ES-I3 (cell line): ENCODE measurements at regions not wholly inside any gene's neighbourhood (a gene's known extent, or its start where the extent isn't known, plus 50 kb on each side); places are given as distances from the start of the nearest gene placed in this dataset.

Experiments
- H3K36me3 ChIP-seq: 2 replicates; pipeline ENCODE4 v1.6.1; 2013; ENCODE audit warnings: mild to moderate bottlenecking, low read length, control low read depth, moderate library complexity; ENCODE audit not compliant: insufficient read depth
- H3K4me1 ChIP-seq: 2 replicates; pipeline ENCODE4 v1.6.1; 2013; ENCODE audit warnings: mild to moderate bottlenecking, control low read depth, low read length; ENCODE audit not compliant: insufficient read depth
- H3K9ac ChIP-seq: 2 replicates; pipeline ENCODE4 v1.6.1; 2013; ENCODE audit warnings: low read depth, mild to moderate bottlenecking, low read length, moderate library complexity
- H3K9me3 ChIP-seq: 2 replicates; pipeline ENCODE4 v1.6.1; 2013; ENCODE audit warnings: mild to moderate bottlenecking, low read length, moderate library complexity; ENCODE audit not compliant: control insufficient read depth, insufficient read depth

DNA sequence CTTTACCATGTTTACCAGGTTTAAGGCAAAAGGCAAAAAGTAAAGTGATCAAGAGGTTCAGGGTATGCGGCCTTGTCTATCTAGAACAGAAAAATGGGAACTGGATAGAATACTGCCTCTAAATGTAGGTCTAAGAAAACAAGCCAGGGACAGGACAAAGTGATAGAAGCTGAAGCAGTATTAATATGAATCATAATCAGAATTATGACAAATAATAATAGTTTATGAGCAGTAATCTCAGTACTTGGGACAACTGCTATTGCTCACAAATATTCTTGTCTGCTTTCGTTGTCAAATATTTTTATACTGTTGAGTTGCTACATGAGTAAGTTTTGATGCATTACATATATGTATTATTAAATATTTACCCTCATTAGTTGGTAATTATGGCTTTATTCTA is 356.9 kb upstream of the RBMS3 start:
- Histone ChIP-seq H3K9ac (no peak overlapping the region), H3K9me3 (no peaks in the 10 kb centered on the region), H3K4me1 (no peaks in the 10 kb centered on the region), H3K36me3 (no peaks in the 10 kb centered on the region)

DNA sequence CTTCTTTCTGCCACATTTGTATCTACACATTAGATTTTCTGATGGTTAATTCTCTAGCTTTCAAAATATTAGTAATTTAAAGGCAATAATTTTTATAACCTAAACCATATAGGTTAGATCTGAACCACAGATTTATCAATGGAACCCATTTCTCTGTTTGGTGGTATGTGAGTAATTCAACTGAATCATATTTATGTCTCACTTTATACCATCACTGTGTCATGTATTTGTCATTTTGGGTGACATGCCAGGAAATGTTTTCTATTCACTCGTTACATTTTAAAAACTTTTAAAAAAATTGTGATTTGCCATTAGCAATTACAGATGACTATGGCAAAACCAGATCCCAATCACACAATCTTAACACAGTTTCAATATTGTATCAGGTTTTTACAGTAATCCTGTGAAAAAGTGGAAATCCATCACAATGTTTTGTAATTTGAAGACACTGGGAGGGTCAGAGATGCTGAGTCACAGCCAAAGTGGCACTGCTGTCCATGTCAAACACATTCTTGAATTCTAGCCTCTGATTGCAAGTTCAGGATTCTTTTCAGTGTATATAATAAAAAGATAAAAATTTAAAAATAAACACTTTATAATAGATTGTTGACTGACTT is 356.0 kb upstream of the RBMS3 start:
- no peaks in the 10 kb centered on the region for H3K36me3 ChIP-seq
- no peaks in the 10 kb centered on the region for H3K4me1 ChIP-seq
- H3K9me3 ChIP-seq = no peaks in the 10 kb centered on the region
- no peak overlapping the region for H3K9ac ChIP-seq

DNA sequence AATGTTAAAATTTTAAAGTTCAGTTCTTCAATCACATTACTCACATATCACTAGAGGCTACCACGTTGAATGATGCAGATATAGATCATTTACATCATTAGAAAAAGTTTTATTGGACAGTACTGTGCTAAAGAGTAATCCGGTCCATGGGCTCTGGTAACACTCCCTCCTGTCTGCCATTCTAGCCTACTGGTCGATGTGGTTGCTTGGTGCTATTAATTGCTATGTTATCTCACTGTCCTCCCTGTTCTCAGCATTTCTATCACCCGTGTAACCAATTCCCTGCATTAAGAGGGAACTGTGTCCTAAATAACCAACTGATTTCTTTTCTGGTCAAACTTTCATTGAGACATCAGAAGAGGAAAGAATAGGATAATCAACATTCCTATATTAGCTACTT is 347.5 kb upstream of the RBMS3 start:
- Histone ChIP-seq H3K4me1 (no peaks in the 10 kb centered on the region), H3K9me3 (no peaks in the 10 kb centered on the region), H3K9ac (no peak overlapping the region), H3K36me3 (no peaks in the 10 kb centered on the region)

DNA sequence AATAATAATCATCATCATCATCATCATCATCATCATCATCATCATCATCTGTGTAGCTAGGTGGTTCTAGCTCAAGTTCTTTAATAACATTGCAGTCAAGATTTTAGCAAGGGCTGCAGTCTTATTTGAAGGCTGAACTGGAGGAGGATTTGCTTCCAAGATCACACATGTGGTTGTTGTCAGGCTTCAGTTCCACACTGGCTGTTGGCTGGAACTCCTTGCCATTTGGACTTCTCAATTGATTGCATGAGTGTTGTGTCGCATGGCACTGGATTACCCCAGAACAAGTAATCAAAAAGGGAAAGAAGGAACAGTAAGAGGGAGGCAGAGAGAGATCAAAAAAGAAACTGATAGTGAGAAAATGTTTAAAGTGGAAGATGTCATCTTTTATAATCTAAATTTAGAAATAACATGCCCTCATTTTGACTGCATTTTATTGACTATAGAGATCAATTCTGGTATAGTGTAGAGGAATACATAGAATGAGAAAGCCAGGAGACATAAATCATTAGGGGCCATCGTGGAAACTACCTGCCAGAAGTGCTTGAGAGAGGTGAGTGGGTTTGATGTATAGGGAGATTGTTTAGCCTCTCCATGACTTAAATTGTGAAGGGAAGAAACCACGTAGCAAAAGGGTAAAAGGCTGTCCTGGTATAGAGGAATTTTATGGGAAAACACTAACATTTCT is 346.6 kb upstream of the RBMS3 start:
- Histone ChIP-seq H3K9ac (no peak overlapping the region), H3K9me3 (no peaks in the 10 kb centered on the region), H3K36me3 (no peaks in the 10 kb centered on the region), H3K4me1 (no peaks in the 10 kb centered on the region)

DNA sequence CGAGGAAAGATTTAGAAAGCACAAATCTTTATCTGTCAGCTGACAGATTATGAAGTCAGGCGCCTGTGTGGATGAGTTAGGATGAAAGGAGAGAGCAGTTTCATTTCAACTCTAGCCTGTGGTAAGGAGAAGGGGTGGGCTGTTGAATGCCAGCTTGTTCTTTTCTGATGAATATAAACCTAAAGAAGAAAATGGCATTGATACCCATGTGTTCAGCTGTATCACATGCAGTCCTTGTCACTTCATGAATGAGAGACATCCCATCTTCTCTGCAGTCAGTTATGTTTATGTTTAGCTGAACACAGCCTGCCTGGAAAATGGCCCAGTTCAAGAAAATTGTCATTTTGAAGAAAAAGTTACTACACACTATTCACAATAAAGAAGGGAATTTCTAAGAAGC is 345.7 kb upstream of the RBMS3 start:
- H3K4me1 ChIP-seq = no peaks in the 10 kb centered on the region
- H3K9ac ChIP-seq = no peak overlapping the region
- no peaks in the 10 kb centered on the region for H3K9me3 ChIP-seq
- H3K36me3 ChIP-seq = no peaks in the 10 kb centered on the region

DNA sequence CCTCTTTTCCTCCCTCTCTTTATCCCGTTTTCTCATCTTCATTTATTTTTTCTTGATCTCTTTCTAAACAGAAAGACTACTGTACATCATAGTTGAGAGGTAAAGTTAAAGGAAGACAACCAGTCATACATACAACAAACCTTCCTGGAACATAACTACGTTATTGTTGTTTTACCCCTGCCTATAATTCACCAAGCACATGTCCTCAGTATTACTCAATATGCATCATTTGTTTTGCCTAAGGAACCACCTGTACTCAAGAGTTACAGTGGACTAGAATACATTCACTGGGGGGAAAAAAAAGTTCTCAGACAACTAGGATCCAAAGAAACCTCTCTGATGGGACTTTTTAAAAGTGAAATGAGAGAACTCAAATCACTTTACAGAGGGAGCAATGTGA is 344.7 kb upstream of the RBMS3 start:
- Histone ChIP-seq H3K36me3 (no peaks in the 10 kb centered on the region), H3K4me1 (no peaks in the 10 kb centered on the region), H3K9me3 (no peaks in the 10 kb centered on the region), H3K9ac (no peak overlapping the region)

DNA sequence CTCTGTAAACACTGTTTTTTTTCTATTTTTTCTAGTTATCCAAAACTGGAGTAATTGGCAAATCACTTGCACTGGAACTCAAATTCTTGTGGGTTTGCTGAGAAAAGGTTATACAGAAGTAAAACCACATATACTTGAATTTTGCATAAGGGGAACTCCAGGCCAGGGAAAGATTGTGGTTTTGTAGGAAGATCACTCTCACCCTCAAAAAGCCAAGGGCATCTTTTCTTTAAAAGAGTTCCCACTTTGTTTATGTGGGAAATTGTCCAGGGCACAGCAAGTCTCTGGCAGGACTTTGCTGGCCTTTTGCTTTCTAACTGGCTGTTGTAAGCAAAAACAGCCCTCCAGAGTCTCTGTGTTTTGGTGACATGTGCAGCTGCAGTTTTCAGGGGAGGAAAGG is 340.3 kb upstream of the RBMS3 start:
- Histone ChIP-seq H3K9me3 (no peaks in the 10 kb centered on the region), H3K4me1 (no peaks in the 10 kb centered on the region), H3K9ac (no peak overlapping the region), H3K36me3 (no peaks in the 10 kb centered on the region)

DNA sequence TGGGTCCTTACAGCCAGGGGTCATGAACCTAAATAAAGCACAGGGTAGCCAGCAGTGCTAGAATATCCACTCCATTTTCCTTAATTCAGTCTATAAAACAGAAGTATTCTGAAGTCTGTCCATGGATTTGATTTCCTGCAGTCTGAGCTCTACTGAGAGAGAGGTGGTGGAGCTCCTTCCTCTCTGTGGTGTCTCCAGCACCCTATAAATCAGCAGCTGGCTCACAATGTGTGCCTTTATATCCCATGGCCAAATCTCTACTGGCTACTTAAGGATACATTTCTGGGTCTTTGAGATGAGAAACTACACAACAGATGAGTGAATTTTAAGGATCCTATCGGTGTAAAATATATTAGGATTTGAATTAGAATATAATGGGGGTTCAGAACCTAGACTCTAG is 339.9 kb upstream of the RBMS3 start:
- Histone ChIP-seq H3K4me1 (no peaks in the 10 kb centered on the region), H3K36me3 (no peaks in the 10 kb centered on the region), H3K9me3 (no peaks in the 10 kb centered on the region), H3K9ac (no peak overlapping the region)

DNA sequence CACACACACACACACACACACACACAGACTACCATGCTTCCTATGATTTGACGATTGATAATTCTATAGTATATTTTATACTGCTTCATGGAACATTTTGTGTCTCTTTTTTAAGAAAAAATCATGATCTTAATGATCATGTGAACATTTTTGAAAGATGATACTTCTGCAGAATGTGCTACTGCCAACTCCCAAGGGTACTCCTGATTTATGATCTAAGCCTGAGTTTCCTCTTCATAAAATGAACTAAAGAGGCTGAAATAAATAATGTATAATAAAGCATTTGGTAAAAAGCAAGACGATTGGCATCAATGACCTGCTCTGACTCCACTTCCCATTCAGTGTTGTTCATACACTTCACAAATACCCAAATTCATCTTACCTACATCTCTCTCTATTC is 333.8 kb upstream of the RBMS3 start:
- Histone ChIP-seq H3K36me3 (no peaks in the 10 kb centered on the region), H3K9me3 (no peaks in the 10 kb centered on the region), H3K9ac (no peak overlapping the region), H3K4me1 (no peaks in the 10 kb centered on the region)

DNA sequence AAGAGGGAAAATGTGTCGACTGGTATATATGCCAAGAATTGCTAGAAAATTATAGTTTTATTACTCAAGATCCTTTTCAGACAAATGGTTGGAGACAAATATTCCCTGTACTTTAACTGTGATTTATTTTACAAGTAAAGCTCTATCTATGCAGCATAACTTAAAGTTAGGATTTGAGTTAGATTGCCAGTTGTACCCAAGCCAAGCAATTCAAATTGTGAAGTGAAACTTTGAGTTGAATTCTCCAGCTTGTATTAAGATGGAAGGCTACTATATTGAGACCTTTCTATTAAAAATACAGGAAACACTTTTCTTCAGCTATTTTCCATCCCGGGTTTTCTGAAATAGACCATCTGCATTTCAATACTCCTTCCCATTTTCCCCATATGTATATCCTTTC is 333.1 kb upstream of the RBMS3 start:
- H3K36me3 ChIP-seq = no peaks in the 10 kb centered on the region
- H3K4me1 ChIP-seq = no peaks in the 10 kb centered on the region
- no peaks in the 10 kb centered on the region for H3K9me3 ChIP-seq
- no peak overlapping the region for H3K9ac ChIP-seq

DNA sequence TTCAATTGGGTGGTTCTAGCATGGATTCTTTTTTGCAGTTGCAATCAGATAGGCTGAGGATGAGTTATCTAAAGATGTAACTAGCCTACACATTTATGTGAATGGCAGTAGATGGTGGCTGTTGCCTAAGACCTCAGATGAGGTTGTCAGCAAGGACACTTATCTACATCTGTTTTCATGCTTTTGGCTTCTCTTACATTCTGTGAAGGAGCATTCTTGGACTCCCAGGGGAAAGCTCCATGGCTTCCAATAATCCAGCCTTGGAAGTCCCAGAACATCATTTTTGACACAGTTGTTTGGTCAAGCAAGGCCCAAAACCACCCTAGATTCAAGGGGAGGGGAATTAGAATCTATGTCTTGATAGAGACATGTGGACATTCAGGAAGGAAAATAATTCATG is 332.2 kb upstream of the RBMS3 start:
- Histone ChIP-seq H3K4me1 (no peaks in the 10 kb centered on the region), H3K36me3 (no peaks in the 10 kb centered on the region), H3K9me3 (no peaks in the 10 kb centered on the region; the same call in 1 of the 2 replicates), H3K9ac (no peak overlapping the region)

DNA sequence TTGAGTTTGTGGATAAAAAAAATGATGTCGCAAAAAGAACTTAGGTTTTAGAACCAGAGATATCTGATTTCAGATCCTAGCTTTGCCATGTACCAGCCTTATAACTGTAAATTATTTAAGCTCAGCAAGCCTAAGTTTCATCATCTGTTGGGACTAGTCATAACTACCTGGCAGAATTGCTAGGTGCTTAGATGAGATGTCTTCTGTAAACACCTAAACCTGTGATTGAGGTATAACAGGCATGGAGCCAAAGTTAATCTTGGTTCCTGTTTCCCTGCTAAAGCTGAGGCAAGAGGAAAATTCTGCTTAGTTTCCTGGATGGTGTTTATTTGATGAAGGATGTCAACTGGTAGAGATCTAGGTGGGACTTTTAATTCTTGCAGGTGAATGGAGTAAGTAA is 331.3 kb upstream of the RBMS3 start:
- H3K4me1 ChIP-seq = no peaks in the 10 kb centered on the region
- H3K36me3 ChIP-seq = no peaks in the 10 kb centered on the region
- H3K9me3 ChIP-seq = no peaks in the 10 kb centered on the region; the same call in 1 of the 2 replicates
- H3K9ac ChIP-seq = no peak overlapping the region

DNA sequence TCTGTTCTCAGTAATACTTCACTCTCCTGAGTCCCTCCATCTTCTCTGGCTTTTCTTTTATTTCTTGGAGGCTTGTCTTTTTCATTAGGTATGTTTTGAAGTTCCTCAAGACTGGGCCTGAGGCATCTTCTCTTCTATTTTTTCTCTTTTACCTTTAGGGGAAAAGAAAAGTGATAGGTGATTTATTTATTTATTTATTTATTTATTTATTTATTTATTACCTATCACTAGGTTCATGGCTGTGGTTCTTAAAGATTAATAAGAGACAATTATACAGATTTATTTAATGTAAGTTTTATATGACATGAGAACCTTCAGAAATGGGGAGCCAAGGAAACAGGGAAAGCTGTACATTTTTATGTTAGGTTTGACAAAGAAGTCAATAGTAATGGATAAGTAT is 330.3 kb upstream of the RBMS3 start:
- Histone ChIP-seq H3K36me3 (no peaks in the 10 kb centered on the region), H3K9ac (no peak overlapping the region), H3K4me1 (no peaks in the 10 kb centered on the region), H3K9me3 (no peaks in the 10 kb centered on the region; the same call in 1 of the 2 replicates)

DNA sequence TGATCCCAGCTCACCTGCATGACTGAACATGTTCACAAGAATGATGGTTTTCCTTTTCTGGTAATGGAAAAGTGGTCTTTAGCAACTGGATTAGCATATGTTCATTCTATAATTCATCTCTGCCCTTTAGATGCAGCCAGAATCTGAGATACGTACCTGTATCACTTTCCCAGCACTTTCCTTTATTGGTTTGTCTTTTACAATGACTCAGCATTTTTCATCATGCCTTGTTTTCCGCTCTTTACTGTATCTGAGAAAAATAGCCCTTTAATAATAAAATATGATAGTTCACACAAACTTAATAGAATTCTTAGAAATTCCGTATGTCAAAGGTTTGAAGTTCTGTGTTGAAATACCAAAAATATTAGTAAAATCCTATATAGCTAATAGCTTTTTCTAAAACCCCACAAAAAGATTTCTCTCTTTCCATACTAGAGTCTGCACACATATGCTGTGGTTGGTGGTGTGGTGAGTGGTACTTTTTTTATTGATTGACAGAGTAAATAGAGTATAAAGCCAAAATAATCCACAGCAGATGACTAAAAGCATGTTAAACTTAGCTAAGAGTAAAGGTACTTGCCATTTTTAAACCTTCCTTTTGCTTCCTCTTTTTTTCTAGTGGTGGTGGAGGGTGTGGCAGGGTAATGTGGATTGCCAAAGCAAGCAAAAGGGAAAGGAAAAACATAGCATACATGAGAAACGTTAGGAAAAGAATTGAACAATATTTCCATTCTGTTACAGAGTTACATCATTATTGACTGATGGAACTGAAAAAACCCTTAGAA is 328.9 kb upstream of the RBMS3 start:
- Histone ChIP-seq H3K4me1 (no peaks in the 10 kb centered on the region), H3K36me3 (no peaks in the 10 kb centered on the region), H3K9ac (no peak overlapping the region), H3K9me3 (no peaks in the 10 kb centered on the region; the same call in 1 of the 2 replicates)

DNA sequence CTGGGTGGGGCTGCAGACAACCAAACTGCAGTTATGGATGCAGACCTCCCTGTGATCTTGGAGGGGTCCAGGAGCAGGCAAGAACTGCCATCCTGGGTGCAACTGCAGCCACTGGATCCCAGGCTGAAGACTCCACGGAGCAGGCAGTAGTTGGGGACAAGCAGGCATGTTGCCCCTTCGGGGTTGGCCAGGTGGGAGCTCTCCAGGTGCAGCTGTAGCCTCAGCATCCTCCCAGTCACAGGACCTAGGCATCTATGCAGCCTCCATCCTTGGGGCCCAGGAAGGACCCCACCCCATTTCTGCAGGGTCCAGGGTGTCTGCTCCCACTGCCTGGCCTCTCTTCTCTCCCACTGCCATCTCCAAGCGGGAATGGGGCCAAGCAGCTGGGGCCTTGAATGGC is 322.2 kb upstream of the RBMS3 start:
- H3K9me3 ChIP-seq = no peaks in the 10 kb centered on the region; the same call in 1 of the 2 replicates
- no peaks in the 10 kb centered on the region for H3K4me1 ChIP-seq
- H3K9ac ChIP-seq = no peak overlapping the region
- no peaks in the 10 kb centered on the region for H3K36me3 ChIP-seq
